PC-3 (cell line): ENCODE measurements at regions not wholly inside any gene's neighbourhood (a gene's known extent, or its start where the extent isn't known, plus 50 kb on each side); places are given as distances from the start of the nearest gene placed in this dataset.

Experiments
- ATAC-seq: fragments of 200-7000 bp; cut with Tn5 transposase; 2 replicates; pipeline ENCODE4 v1.9.1; 2020; ENCODE audit warnings: mild to moderate bottlenecking, moderate library complexity
- BruUV-seq: library from RNA; stranded (reverse); fragments of 400-500 nt; replicated peaks from 2 replicates; lab custom pipeline; 2021; lab: Mats Ljungman, UMichigan
- CTCF ChIA-PET: fragments of 300-600 bp; sonication (Branson Sonifier 250); formaldehyde crosslinking; loops from one replicate; lab custom pipeline; 2022; ENCODE audit warnings: antibody characterized with exemption; lab: Charles Lee
- POLR2A ChIA-PET: fragments of 300-600 bp; sonication (Branson Sonifier 250); formaldehyde crosslinking; loops from one replicate; lab custom pipeline; 2022; ENCODE audit warnings: antibody characterized with exemption; ENCODE audit not compliant: unreplicated experiment; lab: Charles Lee
- DNase-seq: peaks from one replicate; pipeline ENCODE4 v3.0.0-alpha.2; 2015
- H2AFZ ChIP-seq: fragments of 300-600 bp; sonication (generic); 2 replicates; pipeline ENCODE4 v1.6.0; 2016; ENCODE audit warnings: antibody characterized with exemption, low read length
- H3F3A ChIP-seq: fragments of 300-600 bp; sonication (generic); one replicate; pipeline ENCODE4 v1.6.0; 2017; ENCODE audit warnings: antibody characterized with exemption, low read length, control low read depth, mild to moderate bottlenecking; ENCODE audit not compliant: unreplicated experiment
- H3K27ac ChIP-seq: fragments of 300-600 bp; sonication (generic); 2 replicates; pipeline ENCODE4 v1.5.1; 2016; ENCODE audit warnings: mild to moderate bottlenecking, low read length
- H3K27me3 ChIP-seq: fragments of 300-600 bp; sonication (generic); 2 replicates; pipeline ENCODE4 v1.6.1; 2016; ENCODE audit warnings: low read length, mixed read lengths
- H3K36me3 ChIP-seq: fragments of 300-600 bp; sonication (generic); 2 replicates; pipeline ENCODE4 v1.6.1; 2016; ENCODE audit warnings: low read depth, mixed run types, low read length, mixed read lengths
- H3K4me1 ChIP-seq: fragments of 300-600 bp; sonication (generic); 2 replicates; pipeline ENCODE4 v1.5.1; 2016; ENCODE audit warnings: low read length; ENCODE audit not compliant: insufficient read depth
- H3K4me2 ChIP-seq: fragments of 300-600 bp; sonication (generic); 2 replicates; pipeline ENCODE4 v1.6.0; 2016; ENCODE audit warnings: low read length
- H3K4me3 ChIP-seq: fragments of 300-600 bp; sonication (generic); 2 replicates; pipeline ENCODE4 v1.5.1; 2016; ENCODE audit warnings: mild to moderate bottlenecking, low read length, mixed read lengths
- H3K79me2 ChIP-seq: fragments of 300-600 bp; sonication (generic); 2 replicates; pipeline ENCODE4 v1.6.1; 2017; ENCODE audit warnings: low read length, mixed read lengths
- H3K9ac ChIP-seq: fragments of 300-600 bp; sonication (generic); 2 replicates; pipeline ENCODE4 v1.6.0; 2016; ENCODE audit warnings: mild to moderate bottlenecking, low read length
- H3K9me2 ChIP-seq: fragments of 300-600 bp; sonication (generic); replicated peaks from 2 replicates; pipeline ENCODE4 v1.6.1; 2016; ENCODE audit warnings: mixed run types, low read length, mixed read lengths
- H3K9me3 ChIP-seq: fragments of 300-600 bp; sonication (generic); 2 replicates; pipeline ENCODE4 v1.6.1; 2016; ENCODE audit warnings: low read length, mixed read lengths
- H4K20me1 ChIP-seq: fragments of 300-600 bp; sonication (generic); 2 replicates; pipeline ENCODE4 v1.6.1; 2016; ENCODE audit warnings: low read length, mixed read lengths
- EZH2 ChIP-seq: fragments of 300-600 bp; sonication (generic); IDR thresholded peaks from one replicate; pipeline ENCODE4 v1.6.1; 2017; ENCODE audit warnings: antibody characterized with exemption, mild to moderate bottlenecking, low read length; ENCODE audit not compliant: unreplicated experiment
- EZH2phosphoT487 ChIP-seq: fragments of 300-600 bp; sonication (generic); IDR thresholded peaks from 2 replicates; pipeline ENCODE4 v1.6.1; 2018; ENCODE audit warnings: mild to moderate bottlenecking, antibody characterized with exemption, low read length, borderline replicate concordance
- intact Hi-C: fragments of 100-400 bp; cut with micrococcal nuclease; formaldehyde crosslinking; loops from 2 replicates; pipeline ENCODE4 v1.9.0; 2023
- TF ChIP-seq, protein P1 (sequence below): fragments of 300-600 bp; sonication (generic); conservative IDR thresholded peaks from 2 replicates; pipeline ENCODE4 v1.5.1; 2017; ENCODE audit warnings: antibody characterized with exemption, low read depth, mild to moderate bottlenecking, low read length

DNA sequence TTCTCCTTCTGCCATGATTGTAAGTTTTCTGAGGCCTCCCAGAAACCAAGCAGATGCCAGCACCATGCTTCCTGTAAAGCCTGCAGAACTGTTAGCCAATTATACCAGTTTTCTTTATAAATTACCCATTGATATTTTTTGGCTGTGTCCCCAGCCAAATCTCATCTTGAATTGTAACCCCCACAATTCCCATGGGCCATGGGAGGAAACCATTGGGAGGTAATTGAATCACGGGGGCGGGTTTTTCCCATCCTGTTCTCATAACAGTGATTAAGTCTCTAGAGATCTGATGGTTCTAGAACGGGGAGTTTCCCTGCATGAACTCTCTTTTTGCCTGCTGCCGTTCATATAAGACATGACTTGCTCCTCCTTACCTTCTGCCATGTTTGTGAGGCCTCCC lies 788.5 kb downstream of the C6orf118 start:
- Histone ChIP-seq H3F3A (no peaks in the 10 kb centered on the region), H3K9me2 (no peaks in the 10 kb centered on the region), H3K27ac (no peak overlapping the region), H4K20me1 (no peaks in the 10 kb centered on the region), H2AFZ (no peak overlapping the region), H3K79me2 (no peaks in the 10 kb centered on the region), H3K9ac (no peak overlapping the region), H3K4me2 (no peak overlapping the region), H3K9me3 (no peaks in the 10 kb centered on the region), H3K27me3 (no peaks in the 10 kb centered on the region), H3K4me3 (no peak overlapping the region), H3K4me1 (no peaks in the 10 kb centered on the region), H3K36me3 (no peaks in the 10 kb centered on the region)
- no peak for ATAC-seq
- no TSS peak for BruUV-seq
- DNase-seq: no peak
- POLR2A ChIA-PET: no interaction called here
- CTCF ChIA-PET: no interaction called here
- intact Hi-C loops: no loop called here
- no peak for TF ChIP-seq EZH2
- TF ChIP-seq, protein P1, sequence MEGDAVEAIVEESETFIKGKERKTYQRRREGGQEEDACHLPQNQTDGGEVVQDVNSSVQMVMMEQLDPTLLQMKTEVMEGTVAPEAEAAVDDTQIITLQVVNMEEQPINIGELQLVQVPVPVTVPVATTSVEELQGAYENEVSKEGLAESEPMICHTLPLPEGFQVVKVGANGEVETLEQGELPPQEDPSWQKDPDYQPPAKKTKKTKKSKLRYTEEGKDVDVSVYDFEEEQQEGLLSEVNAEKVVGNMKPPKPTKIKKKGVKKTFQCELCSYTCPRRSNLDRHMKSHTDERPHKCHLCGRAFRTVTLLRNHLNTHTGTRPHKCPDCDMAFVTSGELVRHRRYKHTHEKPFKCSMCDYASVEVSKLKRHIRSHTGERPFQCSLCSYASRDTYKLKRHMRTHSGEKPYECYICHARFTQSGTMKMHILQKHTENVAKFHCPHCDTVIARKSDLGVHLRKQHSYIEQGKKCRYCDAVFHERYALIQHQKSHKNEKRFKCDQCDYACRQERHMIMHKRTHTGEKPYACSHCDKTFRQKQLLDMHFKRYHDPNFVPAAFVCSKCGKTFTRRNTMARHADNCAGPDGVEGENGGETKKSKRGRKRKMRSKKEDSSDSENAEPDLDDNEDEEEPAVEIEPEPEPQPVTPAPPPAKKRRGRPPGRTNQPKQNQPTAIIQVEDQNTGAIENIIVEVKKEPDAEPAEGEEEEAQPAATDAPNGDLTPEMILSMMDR: no peak
- TF ChIP-seq EZH2phosphoT487: no peak

DNA sequence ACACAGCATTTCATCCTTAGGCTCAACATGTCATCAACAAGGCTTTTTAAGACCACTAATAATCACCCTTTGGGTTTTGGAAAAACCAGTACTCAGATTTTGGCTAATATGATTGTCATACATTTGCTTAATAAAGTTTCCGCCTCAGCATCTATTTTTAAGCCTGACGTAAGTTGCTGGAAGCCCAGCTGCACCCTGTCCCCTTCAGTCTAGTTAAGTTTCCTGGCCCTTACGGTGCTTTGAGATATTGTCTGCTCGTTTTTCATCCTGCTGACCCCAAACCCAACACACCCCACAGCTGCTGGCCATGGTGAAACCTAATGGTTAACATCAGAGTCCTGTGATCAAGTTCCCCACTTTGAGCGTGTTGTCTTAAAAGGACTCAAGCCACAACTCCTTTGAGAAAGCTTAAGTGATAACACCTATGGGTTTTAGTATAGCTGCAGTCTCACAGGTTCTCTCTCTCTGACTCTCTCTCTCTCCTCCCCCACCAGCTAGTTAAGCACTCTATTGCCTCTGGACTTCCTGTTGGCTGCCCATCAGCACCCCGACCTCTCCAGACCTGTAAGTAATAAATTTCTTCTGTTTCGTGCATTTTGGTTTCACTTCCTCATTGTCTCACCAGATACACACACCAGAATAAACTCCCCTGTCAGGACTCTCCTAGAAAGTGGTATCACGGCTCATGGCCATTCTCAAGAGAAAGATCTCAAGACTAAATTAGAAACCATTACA lies 802.0 kb downstream of the C6orf118 start:
- DNase-seq: no peak

GRCh38 chr6:164505425-164505824 lies 804.0 kb downstream of the C6orf118 start:
- no TSS peak for BruUV-seq
- H4K20me1 ChIP-seq: no peaks in the 10 kb centered on the region
- DNase-seq (no peak), ATAC-seq (no peak)
- no peak overlapping the region for H2AFZ ChIP-seq
- H3K9ac ChIP-seq: no peak overlapping the region
- TF ChIP-seq EZH2phosphoT487 (no peak), EZH2 (no peak)
- H3K9me2 ChIP-seq: no peaks in the 10 kb centered on the region
- H3K36me3 ChIP-seq: no peaks in the 10 kb centered on the region
- intact Hi-C loops: no loop called here
- no peaks in the 10 kb centered on the region for H3K27me3 ChIP-seq
- no peaks in the 10 kb centered on the region for H3F3A ChIP-seq
- no peak overlapping the region for H3K27ac ChIP-seq
- no peaks in the 10 kb centered on the region for H3K79me2 ChIP-seq
- no peaks in the 10 kb centered on the region for H3K9me3 ChIP-seq
- ChIA-PET POLR2A (no interaction called here), CTCF (no interaction called here)
- no peaks in the 10 kb centered on the region for H3K4me1 ChIP-seq
- H3K4me3 ChIP-seq: no peak overlapping the region
- no peak overlapping the region for H3K4me2 ChIP-seq

More for the DNA sequence above, 802.0 kb downstream of the C6orf118 start:
- ATAC-seq: no peak
- no peaks in the 10 kb centered on the region for H4K20me1 ChIP-seq
- no peak overlapping the region for H2AFZ ChIP-seq
- H3K27me3 ChIP-seq: no peaks in the 10 kb centered on the region
- no peaks in the 10 kb centered on the region for H3K9me3 ChIP-seq
- no peak overlapping the region for H3K27ac ChIP-seq
- H3K79me2 ChIP-seq: no peaks in the 10 kb centered on the region
- no peaks in the 10 kb centered on the region for H3K4me1 ChIP-seq
- H3K36me3 ChIP-seq: no peaks in the 10 kb centered on the region
- BruUV-seq: no TSS peak
- no peak overlapping the region for H3K4me3 ChIP-seq
- H3F3A ChIP-seq: no peaks in the 10 kb centered on the region
- H3K9me2 ChIP-seq: no peaks in the 10 kb centered on the region
- ChIA-PET POLR2A (no interaction called here), CTCF (no interaction called here)
- no peak overlapping the region for H3K4me2 ChIP-seq
- H3K9ac ChIP-seq: no peak overlapping the region
- intact Hi-C loops: no loop called here
- no peak for TF ChIP-seq EZH2phosphoT487
- no peak for TF ChIP-seq EZH2
- TF ChIP-seq, protein P1: no peak
